ENCODE measurements at regions not wholly inside any gene's neighbourhood (a gene's known extent, or its start where the extent isn't known, plus 50 kb on each side); places are given as distances from the start of the nearest gene placed in this dataset.
"Not testable (repeated sequence)": the region's sequence is repeated elsewhere in the genome, so short reads cannot be mapped to it uniquely, and the experiment has no call there.

DNA sequence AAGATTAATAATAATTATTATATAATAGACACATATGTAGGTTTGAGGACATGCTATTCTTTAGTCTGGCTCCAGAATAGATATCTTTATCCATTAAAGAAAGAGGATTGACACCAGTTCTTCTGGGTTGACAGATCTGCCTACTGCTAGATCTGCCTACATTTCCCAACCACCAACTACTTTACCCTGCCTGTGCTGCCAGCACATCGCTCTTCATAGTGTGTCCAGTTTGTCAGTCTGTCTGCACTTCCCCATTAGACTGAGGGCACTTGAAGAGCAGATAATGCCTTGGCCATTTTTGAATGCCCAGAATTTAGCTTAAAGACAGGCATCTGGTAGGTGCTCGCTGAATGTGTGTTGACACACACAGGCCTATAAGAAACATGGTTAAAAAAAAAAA lies 910.1 kb upstream of the FAT3 start:
- DNase-seq (ENCODE audit: low spot score) = no peak

DNA sequence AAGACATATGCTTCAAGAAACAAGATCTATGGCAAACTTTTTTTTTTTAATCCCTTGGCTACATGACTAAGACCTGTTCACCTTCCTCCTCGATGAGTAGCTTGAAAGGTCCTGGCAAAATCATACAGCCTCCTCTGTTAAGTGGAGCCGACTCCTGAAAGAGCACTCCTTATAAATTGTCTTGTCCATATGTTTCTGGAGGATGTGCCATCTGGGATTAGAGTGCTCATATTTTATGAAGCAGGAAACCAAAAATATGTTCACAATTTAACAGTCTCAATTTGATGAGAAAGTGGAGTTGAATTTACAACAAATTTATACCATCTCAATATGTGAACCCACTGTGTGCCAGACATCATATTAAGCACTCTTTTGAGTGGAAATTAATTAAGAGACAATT lies 912.1 kb upstream of the FAT3 start:
- DNase-seq (ENCODE audit: low spot score) = no peak

DNA sequence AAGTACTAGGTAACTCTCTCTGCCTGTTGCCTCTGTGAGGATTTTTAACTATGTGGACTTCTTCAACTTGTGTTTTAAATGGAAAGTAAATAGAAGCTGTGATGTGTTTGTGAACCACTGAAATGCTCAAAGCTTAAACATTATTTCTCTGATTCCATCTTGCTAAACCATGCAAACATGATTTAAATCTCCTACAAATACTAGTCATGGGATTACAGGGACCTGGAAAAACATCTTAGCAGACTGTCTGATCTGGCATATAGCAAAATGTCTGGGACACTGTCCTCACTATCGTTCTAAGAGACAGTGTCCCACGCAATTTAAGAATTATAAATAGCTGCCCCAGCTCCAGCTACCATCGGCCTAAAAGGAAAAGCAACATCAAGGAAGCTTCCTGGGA lies 914.5 kb upstream of the FAT3 start:
- no peak for DNase-seq (ENCODE audit: low spot score)

DNA sequence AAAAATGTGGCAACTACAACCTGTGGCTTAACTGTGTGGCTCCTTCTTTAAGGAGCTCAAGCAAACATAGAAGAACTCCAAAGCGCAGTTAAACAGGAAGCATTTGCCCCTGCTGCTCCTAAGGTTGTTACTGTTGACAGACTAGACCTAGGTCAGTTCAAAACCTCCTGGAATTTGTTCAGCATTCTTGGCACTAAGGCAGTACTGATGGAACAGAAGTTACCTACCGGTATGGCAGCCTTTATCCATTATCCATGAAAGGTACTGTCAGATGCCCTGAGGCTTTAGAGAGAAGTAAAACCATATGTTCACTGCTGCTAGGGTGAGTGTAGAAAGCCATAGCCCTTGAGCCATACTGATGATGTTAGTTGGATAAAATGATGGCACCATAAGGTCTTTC lies 916.5 kb upstream of the FAT3 start:
- DNase-seq (ENCODE audit: low spot score) = no peak

DNA sequence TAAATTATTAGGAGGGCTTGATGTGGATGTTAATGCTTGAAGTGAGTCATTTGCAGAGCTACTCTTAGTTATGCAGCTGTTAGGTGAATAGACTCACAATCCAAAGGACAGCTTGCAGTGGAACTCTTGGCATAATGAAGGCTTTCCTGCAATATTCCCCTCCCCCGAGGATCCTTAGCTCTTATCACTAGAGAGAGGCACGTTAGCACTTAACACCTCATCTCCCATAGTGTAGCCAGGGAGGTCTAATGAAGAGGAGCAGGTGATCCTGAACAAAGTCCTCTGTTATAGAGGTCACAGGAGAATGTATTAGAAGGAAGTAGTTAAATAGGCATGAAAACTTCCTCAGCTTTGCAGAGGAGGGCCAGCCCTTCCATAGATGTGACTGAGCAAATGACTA lies 919.2 kb upstream of the FAT3 start:
- DNase-seq (ENCODE audit: low spot score) = peak; percentile 11

DNA sequence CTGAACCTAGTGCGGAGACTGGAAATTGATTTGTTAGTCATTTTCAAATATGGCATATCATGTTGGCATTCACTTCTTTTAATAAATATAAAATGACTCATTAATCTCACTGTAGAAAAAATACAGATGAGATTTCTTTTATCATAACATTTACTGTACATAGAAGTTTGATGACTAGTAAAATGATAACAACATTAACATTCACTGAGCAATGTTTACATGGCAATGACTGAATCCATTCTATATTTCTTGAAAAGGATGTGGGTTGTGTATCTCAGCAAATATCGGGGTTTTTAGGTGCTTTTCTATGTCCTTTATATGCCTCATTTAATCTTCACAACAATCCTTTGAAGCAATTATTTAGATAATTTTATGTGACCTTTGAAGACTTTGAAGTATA lies 920.9 kb upstream of the FAT3 start:
- no peak for DNase-seq (ENCODE audit: low spot score)

DNA sequence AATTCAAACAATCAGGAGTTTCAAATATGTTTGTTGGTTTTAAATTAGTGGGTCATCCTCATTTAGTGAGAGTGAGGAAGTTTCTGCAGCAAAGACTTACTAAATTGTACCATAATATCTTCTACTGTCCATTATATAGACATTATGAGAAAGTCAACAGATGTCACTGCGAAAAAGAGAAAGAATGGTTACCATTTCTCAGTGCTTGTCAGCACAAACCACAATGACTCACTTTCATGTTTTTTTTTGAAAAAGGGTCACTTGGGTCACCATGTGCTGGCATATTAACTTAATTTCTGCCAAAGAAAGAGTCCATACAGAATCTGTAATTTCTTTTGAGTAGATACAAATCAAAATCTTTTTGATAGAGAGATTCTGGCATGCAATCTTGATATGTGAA lies 924.6 kb upstream of the FAT3 start:
- no peak for DNase-seq (ENCODE audit: low spot score)

DNA sequence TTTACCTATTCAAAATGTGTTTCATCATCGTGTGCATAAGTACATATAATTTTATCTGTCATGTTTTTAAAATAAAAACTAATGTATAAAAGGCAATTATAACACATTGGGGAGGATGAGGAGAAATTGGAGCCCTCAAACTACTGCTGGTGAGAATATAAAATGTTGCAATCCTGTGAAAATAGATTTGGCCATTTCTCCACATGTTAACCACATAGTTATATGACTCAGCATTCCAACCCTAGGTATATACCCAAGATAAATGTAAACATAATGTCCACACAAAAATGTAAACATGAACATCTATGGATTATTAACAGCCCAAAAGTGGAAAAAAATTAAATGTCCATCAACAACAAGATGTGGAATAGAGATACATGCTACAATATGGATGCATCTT lies 928.0 kb upstream of the FAT3 start:
- no peak for DNase-seq (ENCODE audit: low spot score)

DNA sequence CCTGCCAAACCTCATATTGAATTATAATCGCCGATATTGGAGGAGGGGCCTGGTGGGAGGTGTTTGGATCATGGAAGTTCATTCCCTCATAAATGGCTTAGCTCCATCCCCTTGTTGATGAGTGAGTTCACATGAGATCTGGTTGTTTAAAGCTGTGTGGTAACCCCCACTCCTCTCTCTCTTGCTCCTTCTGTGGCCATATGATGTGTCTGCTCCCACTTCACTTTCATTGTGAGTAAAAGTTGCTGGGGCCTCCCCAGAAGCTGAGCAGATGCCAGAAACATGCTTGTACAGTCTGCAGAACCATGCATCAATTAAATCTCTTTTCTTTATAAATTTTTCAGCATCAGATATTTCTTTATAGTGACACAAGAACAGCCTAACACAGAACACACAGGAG lies 929.0 kb upstream of the FAT3 start:
- no peak for DNase-seq (ENCODE audit: low spot score)

DNA sequence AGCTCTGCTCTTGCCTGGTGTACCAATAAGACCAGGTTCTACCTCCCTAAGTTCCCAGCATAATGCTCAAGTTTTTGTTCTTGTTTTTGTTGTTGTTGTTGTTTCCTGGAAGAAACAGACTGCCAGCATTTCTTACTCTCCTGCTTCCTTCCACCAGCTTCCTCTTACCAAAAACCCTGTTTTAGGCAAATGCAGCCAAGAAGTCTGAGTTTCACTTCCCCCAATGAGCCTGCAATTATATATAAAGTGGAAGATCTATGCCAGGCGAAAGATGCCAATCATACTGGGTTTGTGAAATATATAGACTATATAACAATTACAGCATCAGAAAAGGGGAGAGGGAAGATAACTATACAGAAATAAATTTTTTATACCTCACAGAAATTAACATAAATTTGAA lies 931.5 kb upstream of the FAT3 start:
- DNase-seq (ENCODE audit: low spot score) = no peak

DNA sequence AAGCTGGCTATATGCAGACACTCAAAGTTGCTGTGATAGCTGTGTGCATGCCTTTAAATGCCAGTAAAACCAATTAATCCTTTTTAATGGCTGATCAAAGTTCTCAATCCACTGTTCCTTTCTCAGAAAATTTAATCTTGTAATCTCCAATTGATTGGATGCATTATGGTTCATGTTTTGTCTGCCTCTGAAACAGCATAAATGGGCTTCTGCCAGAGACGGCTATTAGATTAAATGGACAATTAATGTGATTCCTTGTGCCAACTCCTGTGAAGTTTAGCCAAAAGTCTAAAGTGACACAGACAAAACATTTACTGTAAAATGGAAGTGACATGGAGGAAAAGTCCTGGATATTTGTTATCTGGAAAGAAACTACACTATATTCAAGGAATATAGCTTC lies 952.5 kb upstream of the FAT3 start:
- no peak for DNase-seq (ENCODE audit: low spot score)

DNA sequence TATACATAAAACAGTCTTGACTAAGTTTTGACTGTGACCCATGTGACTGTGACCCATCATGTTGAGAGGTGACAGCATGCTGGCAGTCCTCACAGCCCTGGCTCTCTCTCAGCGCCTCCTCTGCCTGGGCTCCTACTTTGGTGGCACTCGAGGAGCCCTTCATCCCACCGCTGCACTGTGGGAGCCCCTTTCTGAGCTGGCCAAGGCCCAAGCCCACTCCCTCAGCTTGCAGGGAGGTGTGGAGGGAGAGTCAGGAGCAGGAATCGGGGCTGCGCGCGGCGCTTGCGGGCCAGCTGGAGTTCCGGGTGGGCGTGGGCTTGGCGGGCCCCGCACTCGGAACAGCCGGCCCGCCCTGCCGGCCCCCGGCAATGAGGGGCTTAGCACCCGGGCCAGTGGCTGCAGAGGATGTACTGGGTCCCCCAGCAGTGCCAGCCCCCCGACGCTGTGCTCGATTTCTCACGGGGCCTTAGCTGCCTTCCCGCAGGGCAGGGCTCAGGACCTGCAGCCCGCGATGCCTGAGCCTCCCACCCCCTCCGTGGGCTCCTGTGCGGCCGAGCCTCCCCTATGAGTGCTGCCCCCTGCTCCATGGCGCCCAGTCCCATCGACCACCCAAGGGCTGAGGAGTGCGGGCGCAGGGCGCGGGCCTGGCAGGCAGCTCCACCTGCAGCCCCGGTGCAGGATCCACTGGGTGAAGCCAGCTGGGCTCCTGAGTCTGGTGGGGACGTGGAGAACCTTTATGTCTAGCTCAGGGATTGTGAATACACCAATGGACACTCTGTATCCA lies 955.9 kb upstream of the FAT3 start:
- not testable (repeated sequence) for DNase-seq (ENCODE audit: low spot score)

DNA sequence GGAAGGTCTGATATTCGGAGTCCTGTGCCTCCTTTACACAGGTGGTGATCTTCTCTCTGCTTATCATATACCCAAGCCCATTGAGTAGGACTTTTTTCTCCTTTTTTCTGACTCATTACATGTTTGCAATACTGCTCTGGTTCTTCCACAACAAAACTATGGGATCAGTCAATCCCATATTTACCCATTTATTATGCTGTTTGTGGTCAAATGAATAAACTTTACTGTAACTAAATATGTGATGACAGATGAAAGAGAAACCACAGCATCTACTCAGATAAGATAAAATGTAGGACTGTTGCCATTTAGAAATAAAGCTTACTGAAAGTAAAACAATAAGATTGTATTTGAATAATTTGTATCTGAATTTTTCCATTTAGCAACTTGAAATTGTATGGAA lies 958.7 kb upstream of the FAT3 start:
- no peak for DNase-seq (ENCODE audit: low spot score)

DNA sequence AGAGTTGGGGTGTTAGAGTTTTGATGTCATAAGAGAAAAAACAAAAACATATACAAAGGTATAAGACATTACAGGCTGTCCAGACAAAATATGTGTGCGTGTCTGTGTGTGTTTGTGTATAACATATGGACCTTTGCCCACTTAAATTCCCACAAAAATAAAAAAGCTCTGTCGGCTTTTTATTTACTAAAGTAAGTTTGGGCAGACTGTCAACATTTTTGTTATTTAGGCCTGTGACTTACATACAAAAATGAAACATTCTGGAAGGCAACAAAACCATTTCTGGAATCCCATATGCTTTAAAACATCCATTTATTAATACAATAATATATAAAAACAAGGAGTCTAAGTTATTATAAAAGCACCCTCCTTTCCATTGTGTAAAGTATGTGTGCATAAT lies 960.1 kb upstream of the FAT3 start:
- no peak for DNase-seq (ENCODE audit: low spot score)

DNA sequence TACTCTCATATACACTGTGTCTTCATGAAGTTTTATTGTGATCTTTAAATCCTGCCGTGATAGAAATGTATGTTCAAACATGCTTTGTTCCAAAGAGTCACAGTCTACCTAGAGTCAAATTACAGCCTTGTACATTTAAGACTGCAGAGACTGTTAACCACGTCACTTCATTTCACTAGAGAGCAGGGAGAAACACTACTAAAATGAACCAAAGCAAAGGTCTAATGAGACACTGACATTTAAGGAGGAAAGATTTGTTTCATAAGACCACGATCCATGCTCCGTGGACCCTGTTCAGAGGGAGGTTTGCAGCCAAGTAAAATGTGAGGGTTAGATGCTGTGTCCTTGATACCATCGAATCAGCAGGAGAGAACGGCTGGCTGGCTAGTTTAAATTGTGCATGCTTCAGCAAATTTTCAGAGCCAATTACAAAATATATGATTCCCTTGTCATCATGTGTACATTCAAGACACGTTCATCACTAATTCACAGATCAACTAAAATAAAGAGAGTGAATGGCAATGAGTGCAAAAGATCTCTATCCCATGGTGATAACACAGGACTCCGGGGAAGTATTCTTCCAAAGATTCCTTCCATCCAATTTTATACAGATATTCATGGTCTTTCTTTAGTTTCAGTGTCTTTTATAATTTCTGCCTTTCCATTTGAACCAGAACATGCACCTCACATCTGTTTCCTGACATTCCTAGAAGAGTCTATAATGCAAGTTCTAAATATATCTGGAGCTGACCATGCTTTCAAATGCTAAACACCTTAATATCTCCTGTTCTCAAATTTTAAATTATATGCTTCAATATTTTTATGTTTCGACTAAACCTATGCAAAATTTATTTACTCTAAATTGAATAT lies 960.9 kb upstream of the FAT3 start:
- DNase-seq (ENCODE audit: low spot score) = no peak

DNA sequence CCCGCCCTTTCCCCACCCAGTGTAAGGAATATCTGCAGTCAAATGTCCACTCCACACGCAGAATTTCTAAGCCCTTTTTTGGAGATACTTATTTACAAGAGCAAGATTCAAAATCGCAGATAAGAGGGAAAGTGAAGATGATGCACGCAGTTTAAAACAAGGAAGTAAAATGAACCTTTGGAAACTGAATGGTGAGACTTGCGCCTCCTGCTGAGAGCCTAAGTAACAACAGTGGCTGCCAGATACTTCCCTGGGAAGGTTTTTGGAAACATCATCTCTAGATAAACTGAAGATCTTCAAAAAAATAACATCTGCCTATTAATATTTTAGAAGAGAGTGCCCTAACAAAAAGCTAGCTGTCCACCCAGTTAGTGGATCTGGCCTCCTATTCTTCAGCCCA lies 963.1 kb upstream of the FAT3 start:
- peak; percentile 19 for DNase-seq (ENCODE audit: low spot score)

DNA sequence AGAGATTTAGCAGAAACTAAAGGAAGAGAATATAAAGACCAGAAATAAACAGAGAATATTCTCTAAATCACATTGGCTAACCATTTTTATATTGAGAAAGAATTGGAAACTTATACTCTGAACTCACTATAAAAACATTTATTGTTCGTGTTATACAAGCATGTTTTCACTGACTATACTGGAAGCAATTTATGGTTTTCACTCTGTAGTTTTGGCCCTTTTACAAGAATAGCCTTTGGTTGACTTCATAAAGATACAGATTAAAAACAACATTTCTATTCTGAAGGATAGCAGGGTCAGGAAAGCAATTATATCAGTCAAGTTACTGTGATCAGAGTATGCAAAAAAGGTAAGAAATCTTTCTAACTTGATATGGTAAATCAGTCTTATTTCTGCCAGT lies 965.7 kb upstream of the FAT3 start:
- DNase-seq (ENCODE audit: low spot score) = no peak

DNA sequence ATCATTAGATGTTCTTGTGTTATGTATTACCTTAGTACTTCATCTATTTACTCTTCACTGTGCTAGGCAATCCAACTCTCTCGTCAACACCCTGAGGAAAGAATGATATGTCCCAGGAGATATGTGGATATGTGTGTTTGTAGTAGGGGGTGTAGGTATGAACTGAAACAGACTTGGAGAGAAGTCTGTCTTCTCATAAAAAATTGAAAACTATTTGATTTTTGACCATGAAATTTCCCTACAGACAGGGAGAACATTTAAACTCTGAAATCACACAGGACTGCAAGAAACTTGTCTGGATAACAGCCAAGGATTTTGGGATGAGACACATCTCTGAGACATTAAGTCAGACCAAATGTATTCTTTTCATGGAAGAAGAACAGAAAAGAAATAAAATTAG lies 967.0 kb upstream of the FAT3 start:
- DNase-seq (ENCODE audit: low spot score) = no peak

DNA sequence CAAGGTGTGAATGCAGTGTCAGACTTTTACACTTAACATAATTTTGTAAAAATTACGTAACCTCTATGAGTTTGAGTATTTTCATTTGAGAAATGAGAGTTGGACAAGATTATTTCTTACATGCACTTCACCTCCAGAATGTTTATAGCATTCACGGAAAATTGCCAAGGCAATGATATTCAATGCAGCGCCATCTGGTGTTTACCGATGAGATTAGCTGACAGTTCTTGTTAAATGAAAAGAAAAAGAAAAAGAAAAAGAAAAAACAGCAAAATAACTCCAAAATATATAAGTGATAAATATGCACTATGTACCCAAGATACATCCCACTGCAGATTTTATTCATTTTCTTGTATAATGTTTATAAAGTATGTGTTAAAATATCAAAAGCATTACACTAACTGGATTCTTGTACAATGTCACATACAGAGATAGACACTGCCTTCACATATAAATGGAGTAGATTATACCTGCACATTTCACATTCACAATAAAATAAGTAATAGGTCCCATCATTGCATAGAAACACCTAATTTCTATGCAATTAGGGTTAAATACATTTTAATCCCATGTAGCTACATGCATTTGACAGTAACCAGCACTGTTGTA lies 976.3 kb upstream of the FAT3 start:
- DNase-seq (ENCODE audit: low spot score) = no peak

DNA sequence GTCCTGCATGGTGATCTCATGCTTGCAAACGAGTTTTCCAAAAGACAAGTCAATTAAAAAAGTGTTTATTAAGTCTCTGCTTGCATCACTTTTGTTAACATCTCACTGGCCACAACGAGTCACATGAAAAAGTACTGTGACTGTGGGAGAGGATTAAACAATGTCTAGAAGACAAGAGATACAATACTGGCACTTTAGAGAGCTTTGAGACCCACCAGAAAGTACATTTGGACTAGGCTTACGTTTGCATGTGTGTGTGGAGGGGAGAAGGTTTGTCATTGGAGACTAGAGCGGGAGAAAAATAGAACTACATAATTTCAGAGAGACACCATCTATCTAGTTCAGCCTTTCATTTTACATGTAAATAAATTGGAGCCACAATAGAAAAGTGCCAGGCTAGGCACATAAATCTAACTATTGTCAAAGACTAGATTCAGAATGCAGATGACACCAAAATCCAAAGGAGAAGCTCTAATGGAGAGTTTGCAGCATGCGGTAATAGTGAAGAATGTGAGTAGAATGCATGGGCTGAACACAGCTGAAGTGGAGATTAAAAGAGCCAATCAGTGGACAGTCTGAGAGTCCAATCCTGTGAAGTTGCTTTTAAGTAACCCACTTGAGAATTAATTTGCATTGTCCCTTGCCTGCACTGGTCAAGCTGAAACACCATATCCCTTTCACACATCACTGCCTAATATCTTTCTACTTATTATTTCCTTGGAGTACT lies 977.4 kb upstream of the FAT3 start:
- DNase-seq (ENCODE audit: low spot score) = no peak

DNA sequence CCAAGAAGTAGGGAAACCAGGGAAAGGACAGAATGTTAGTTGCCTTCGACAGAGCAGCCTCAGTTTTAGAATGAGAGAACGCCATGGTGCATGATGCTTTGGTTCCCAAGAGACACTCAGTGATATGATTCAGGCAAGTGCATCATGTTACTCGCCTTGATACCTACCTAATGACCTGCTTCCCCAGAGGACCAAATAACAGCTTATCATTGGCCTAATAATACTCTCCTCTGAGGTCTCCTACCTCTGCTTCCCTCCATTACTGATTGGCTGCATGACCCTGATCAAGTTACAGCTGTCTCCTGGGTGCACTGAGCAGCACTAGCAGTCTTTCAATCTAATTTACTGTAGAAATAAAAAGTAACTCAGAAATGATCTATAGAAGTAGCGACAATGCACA lies 979.7 kb upstream of the FAT3 start:
- no peak for DNase-seq (ENCODE audit: low spot score)

DNA sequence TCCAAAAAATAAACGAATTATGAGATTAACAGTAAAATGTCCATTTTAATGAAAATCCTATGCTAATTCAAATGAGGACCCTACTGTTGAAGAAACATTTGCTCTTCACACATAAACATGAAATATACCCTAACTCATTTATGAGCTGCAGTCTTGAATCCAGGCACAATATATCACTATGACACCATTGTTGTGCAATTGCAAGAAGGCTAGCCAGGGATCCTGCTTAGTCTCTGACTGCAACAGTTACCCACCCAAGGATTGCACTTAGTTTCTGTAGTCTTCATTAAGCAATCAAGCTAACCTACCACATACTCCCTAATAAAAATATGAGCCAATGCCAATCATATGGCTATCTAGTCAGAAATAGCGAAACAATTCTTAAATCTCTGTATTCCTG lies 981.0 kb upstream of the FAT3 start:
- no peak for DNase-seq (ENCODE audit: low spot score)

DNA sequence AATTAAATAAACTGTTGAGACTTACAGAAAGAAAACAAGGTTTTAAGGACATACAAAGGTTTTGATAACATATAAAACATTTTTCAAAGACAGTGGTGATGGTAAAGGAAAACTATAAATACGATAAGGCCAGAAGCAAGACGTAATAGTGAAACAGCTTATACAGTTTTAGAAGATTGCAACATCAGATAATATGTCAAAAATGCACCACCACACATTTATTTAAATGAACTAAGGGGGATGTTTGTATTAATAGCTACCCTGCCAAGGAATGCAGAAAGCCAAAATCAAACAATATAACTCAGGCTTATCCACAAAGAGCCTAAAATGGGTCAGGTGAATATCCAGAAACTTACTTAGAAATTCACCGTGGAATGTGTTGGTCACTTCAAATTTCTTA lies 981.6 kb upstream of the FAT3 start:
- no peak for DNase-seq (ENCODE audit: low spot score)

Data from iPS-NIHi11 (cell line).